GM21515 (cell line): ENCODE measurements at regions not wholly inside any gene's neighbourhood (a gene's known extent, or its start where the extent isn't known, plus 50 kb on each side); places are given as distances from the start of the nearest gene placed in this dataset.
"Not testable (repeated sequence)": the region's sequence is repeated elsewhere in the genome, so short reads cannot be mapped to it uniquely, and the experiment has no call there.

ENCODE experiments used
- ATAC-seq: cut with Tn5 transposase; IDR thresholded peaks from one replicate; pipeline ENCODE4 v1.9.1; 2021; ENCODE audit not compliant: unreplicated experiment

DNA sequence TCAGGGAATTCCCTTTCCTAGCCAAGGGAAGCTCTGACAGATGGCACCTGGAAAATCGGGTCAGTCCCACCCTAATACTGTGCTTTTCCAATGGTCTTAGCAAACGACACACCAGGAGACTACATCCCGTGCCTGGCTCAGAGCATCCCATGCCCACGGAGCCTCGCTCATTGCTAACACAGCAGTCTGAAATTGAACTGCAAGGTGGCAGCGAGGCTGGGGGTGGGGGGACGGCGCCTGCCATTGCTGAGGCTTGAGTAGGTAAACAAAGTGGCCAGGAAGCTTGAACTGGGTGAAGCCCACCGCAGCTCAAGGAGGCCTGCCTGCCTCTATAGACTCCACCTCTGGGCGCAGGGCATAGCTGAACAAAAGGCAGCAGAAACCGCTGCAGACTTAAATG, 279.5 kb upstream of the LUZP2 start:
- ATAC-seq: not testable (repeated sequence)

DNA sequence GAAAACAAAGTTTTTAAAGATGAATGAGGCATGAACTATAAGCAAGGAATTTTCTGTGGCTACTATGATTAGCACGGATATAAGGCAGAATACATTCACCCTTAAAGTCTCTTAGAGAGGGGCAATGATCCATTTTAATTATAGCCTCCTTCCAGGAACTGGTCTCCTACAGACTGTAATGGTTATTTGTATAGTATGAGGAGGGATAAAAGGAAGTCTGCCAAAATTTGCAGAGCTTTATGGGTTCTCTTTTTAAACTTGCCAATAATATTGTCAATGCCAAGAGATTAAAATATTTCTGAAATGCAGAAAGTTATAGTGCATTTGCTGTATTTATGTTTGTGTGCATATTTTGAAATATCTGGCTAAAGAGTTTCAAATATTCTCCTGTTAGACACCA, 271.4 kb upstream of the LUZP2 start:
- ATAC-seq: no peak

DNA sequence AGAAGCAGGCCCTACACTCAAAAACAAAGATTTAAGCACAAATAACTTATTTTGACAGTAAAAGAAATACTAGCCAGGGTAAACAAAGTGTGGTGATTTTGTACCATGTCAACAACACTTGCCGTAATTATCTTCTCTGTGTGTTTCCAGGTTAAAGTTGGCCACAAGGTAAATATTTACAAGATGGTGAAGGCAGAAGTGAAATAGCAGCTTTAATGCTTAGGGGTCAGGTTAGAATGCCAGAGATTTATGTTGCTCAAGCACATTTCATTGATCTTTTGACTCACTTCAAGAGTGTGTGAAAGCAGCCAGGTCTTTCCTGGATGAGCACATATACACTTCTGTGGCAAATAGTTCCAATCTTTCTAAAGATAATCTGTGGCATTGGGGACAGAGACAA, 270.2 kb upstream of the LUZP2 start:
- no peak for ATAC-seq

DNA sequence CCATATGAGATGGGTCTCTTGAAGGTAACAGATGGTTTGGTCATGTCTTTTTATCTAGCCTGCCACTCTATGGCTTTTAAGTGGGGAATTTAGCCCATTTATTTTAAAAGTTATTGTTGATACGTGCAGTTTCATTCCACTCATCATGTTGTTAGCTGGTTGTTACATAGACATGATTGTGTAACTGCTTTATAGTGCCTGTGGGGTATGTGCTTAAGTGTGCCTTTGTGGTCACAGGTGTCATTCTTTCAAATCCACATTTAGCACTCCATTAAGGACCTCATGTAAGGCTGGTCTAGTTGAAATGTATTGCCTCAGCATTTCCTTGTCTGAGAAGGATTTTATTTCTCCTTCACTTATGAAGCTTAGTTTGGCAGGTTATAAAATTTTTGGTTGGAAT, 263.8 kb upstream of the LUZP2 start:
- no peak for ATAC-seq

DNA sequence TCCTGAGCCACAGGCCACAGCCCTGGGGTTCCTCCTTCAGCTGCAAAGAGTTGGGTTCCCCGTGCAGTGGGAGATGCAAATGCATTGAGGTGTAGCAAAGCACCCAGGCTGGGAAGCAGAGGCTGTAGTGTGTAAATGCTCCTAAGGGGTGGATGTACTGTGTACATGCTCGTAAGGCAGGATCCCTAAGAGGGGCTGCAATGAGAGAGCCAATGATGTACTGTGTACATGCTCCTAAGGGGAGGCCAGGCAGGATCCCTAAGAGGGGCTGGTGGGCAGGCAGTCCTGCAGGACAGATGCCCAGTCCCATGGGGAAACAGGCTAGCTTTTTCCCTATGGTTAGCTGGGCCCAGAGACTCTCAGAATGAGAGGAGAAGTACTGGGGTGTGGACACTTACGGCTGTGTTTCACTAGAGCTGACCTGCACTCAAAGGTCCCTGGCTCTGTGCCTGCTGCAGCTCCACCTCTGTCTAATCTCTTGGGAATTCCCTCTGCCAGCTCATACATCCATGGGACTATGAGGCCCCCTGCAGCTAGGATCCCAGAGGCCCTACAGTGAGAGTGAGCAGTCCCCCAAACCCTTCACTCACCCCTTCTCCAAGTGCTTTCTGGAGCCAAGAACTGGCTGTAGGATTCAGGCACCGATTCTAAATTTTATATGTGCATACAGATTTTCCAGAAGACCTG, 261.9 kb upstream of the LUZP2 start:
- no peak for ATAC-seq

DNA sequence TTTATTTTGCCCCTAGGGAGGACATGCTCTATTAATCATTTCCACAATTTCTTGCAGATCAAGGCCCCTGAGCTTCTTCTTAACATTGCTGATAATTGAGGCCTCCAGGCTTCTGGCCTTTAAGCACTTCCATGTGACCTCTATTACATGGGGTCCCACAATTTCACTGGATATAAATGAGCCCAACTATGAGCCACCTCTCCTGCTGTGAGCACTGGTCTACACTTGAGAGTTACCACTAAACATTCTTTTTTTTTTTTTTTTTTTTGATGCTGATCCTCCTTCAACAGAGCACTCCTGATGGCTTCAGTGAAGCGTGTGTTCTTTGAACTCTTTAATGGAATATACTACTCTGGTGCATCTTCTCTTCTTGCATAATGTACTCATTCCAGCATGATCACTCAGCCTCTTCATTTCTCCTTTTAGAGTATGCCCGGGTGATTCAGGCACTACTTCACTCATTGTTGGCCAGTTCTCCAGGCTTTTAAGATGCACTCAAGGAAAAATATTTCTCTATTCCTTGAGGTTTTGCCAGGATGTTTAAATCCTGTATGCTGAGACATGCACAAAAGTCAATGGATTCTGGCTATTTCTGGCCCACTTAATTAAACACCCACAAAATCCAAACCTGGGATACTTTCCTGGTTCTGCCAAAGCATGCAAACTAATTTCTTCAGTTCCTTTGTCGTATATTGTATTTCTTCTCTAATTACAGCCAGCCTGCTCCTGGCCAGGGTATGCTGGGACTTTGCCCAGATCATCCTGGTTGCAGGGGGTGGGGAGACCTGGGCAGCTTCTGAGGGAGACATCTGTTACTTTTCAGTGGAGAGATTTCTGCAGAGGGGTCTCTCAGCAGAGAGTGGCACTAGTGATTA, 257.8 kb upstream of the LUZP2 start:
- ATAC-seq: no peak

DNA sequence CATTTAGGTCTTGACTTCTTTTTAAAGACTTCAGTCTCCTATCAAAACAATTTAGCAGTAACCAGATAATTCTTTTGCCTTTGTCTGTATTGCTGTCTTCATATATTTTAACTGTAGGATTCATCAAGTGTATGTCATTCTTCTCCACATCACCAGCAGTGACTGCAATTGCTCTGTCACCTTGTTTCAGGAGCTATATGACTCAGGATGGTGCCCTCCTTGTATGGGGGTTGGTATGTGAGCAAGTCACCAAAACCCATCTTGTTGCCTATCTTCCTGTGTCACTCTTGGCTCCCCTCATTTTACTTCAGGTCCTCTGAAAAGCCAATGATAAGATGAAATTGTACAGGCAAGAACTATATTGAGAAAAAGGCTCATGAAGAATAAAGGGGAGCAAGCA, 256.9 kb upstream of the LUZP2 start:
- ATAC-seq: no peak

DNA sequence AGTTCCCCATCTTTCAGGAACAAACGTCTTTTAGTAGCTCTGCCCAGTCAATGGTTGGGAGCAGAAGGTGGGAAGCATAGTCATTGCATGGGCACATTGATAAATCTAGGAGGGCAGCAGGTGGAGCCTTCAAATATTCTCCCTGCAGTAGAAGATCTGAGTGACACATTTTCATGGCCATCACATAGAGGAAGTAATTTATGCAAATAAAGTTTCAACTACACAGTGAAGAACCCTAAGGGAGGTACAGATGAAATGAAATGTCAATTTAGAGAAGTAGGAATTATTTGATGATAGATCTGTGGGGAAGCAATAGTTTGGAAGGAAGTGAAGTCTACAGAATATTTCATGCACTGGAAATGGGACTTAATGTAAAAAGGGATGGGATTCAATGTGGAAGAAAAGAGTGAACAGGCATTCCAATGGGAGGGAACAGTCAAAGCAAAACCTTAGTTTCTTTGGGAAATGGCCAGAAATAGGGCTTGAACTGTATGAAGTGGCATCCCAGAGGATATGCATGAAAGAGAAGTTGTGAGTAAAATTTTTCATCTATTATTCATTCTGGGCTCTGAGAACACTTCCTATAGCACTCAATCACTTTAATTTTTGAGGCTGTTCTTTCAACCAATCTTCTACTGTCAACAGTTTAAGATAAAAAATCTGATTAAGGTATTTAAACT, 256.2 kb upstream of the LUZP2 start:
- no peak for ATAC-seq

DNA sequence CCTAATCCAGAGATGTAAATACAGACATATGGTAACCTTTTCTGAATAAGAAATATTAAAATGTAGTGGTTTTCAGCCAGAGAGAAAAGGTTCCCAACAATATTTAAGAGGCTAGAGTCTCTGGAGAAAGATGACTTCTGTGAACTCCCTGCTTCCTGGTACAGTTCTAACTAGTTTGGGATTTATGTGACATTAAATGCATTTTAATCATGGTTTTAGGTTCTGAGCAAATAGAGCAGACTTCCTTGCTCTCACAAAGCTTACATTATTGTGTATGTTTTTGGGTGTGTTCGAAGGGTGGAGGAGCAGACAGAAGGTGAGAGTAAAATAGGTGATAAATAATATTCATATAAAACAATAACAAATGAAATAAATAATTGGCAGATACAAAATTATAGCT, 250.1 kb upstream of the LUZP2 start:
- ATAC-seq: no peak

DNA sequence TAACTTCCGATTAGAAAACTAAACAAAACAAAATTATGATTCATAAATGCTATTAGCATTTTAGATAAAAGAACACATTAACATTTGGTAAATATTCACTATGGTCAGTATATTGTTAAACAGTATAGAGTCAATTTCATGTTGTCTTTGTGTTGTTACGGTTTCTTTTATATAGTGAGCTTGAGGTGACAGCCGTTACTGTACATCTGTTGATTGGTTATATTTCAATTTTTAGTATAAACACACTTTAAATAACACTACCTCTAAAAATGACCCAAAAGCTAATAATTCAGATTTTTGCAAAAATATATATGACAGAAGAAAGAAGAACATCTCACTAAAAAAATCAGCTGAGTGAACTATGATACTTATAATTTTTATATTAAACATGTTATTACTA, 249.0 kb upstream of the LUZP2 start:
- ATAC-seq: no peak

DNA sequence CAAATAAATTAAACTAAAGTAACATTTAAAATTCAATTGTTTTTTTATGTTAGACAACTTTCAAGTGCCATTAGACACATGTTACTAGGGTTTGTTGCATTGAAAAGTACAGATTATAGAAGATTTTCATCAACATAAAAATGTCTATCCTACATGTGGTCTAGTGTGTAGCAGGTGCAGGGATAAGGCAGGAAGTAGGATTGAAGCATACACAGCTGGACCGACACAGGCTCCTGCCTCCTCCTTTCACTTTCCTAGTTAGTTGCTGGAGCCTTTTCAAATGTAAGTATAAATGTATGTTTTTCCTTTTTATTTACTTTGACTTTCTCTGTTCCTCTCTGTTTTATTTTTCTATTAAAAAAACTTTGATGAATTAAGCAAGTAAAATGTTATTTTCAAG, 246.9 kb upstream of the LUZP2 start:
- ATAC-seq: no peak

DNA sequence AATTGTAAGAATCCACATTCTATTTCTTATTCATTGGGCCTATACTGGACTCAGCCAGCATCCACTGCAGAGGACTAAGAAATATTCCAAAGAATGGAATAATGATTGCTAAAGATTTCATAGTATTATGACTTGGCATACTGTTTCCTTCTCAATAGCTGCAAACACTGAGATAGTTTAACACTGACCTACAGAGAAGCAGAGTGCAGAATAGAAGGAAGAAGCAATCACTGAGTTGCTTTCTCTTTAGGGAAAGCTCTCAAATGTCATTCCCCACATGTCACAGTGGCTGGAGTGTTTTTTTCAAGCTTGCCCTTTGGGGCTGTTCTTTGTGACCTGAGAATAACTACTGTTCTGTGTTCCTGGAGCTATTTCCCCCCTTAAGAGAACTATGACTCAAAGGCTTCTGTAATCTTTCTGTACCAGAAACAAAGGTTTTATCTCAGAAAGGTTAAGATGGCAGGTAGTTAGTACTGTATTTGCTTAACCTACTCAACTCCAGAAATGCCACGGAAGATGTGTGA, 243.6 kb upstream of the LUZP2 start:
- no peak for ATAC-seq

DNA sequence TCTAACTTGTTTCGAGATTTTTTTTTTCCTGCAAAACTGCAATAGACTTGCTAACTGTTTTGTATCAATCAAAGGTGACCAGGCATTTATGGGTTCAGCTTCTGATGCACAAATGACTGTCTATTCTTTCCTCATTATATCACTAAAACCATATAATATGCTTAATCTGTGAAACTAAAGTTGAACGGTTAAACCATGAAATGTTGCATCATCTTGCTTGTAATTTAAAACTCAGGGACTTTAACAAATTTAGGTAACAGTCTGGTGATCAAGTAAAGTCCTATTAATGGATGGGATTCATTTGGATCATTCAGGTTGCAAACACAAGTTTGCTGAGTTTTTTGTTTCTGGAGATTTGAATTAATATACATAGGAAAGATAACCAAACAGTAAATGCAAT, 232.0 kb upstream of the LUZP2 start:
- no peak for ATAC-seq

DNA sequence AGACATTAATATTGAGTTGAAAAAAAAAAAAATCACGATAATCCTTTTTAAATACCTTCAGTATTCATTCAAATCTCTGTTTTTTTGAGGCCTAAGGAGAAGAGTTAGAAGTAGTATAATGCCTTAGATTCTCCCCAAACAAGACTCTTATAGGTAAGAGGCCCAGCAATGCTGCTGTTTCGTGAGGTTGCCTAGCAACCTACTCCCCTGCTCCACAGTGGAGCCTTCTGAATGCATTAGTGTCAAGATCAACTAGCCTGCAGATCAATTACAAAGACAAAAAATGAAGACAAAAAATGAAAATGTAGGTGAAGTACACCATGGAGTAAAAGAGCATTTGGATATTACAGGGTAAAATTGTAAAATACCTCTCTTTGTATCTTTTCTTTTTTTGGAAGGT, 229.8 kb upstream of the LUZP2 start:
- ATAC-seq: no peak

DNA sequence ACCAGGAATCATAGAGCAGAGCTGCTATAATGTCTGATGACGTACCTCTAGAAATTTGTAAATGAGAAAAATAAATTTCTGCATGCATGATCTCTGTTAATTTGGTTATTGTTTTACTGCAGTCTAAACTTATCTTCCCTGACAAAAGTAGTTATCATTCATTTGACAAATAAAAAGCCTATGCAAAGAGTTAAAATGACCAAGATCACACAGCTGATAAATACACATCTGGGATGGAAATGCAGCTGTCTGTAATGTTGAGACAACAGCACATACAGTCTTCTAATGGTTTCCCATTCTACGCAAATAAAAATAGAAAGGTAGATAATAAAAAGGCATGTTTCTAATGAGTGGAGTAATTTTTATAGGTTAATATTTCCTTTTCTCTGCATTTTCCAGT, 225.1 kb upstream of the LUZP2 start:
- ATAC-seq: no peak

DNA sequence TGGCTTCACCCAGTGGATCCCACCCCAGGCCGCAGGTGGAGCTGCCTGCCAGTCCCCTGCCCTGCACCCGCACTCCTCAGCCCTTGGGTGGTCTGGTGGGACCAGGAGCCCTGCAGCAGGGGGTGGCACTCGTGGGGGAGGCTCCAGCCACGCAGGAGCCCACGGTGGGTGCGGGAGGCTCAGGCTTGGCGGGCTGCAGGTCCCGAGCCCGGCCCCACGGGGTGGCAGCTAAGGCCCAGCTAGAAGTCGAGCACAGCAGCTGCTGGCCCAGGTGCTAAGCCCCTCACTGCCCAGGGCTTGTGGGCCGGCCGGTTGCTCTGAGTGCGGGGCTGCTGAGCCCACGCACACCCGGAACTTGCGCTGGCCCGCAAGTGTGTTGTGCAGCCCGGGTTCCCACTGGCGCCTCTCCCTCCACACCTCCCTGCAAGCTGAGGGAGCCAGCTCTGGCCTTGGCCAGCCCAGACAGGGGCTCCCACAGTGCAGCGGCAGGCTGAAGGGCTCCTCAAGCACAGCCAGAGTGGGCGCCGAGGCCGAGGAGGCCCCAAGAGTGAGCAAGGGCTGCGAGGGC, 222.6 kb upstream of the LUZP2 start:
- ATAC-seq: not testable (repeated sequence)

DNA sequence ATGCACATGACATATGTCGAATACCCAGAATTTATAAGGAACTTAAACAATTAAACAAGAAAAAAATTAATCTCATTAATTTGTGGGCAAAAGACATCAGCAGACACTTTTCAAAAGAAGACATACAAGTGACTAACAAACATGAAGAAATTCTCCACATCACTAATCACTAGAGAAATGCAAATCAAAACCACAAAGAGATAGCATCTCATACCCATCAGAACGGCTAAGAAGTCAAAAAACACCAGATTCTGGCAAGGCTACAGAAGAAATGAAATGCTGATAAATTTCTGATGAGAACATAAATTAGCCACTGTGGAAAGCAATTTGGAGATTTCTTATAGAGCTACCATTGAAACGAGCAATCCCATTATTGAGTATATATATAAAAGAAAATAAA, 210.6 kb upstream of the LUZP2 start:
- ATAC-seq: no peak

DNA sequence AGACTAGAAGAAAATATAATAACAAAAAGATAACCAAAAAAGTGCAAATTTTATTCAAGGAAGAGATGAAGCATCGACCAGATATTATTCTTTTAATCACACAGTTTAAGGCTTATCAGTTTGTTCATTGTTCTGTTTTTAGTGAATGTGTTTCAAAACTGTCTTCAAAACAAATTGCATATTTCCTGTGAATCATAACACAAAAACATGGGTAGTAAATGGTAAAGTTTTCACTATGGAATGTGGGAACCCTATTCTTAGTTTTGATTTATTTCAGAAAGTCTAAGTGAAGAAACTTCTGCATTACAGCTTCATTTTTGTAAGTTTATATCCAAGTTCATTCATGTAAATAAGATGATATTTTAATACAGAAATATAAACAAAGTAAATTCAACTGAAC, 207.6 kb upstream of the LUZP2 start:
- ATAC-seq: no peak

DNA sequence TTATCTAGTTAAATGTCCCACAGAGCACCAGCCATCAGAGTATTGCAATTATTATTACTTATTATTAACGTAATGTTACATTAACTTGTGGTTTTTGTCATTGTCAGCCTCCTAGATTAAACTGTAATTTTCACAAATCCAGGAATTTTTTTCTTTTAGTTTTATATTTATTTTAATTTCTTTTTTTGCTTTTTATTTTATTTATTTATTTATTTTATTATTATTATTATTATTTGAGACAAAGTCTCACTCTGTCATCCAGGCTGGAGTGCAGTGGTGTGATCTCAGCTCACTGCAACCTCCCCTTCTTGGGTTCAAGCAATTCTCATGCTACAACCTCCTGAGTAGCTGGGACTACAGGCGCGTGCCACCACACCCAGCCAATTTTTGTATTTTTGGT, 202.9 kb upstream of the LUZP2 start:
- no peak for ATAC-seq

DNA sequence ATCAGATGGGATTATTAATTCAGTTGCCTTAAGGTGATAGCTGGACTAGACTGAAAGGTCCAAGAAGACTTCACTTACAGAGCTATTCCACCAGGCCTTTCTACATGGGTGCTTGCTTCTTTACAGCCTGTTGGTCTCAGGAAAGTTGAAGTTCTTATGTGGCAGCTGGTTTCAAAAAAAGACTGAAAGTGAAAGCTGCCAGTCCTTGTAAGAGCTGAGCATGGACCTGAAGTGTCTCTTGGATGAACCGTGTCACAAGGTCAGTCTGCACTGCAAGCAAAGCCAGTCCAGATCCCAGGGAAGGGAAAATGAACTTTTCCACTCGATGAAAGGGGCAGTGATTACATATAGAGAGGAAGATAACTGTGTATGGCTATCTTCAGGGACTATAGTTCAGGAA, 201.5 kb upstream of the LUZP2 start:
- no peak for ATAC-seq

DNA sequence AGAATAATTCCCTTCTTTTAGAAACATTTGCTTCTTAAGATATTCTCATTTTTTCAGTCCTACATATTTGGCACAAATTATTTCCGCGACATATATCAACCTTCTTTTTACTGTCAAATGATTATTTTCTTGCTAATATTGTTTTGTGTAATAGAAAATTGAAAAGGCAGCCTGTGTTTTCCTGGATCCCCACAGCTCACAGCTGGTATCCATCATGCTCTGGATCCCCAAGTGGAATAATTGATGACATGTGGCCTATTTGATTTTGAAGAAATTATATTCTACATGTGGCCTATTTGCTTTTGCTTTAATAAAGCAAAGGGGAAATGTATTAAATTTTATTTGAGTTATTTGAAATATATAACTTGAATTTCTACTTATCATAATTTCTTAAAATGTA, 199.4 kb upstream of the LUZP2 start:
- no peak for ATAC-seq

DNA sequence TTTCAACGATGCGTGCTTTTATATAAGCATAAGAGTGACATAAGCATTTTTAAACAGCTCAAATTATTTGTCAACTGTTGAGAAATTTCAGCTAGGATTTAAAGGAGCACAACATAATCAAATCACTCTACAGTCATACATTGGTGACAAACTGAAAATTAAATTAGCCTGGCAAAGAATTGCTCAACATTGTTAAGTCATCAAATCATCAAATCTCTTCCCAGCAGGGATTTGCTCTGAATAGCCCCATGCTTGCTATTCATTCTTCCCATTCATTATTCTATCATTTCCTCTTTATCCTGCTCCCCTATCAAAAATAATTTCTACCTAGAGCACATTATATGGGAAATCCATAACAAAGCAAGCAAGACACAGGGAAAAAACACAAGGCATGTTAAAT, 198.7 kb upstream of the LUZP2 start:
- no peak for ATAC-seq
